ENCODE measurements at regions not wholly inside any gene's neighbourhood (a gene's known extent, or its start where the extent isn't known, plus 50 kb on each side); places are given as distances from the start of the nearest gene placed in this dataset.

DNA sequence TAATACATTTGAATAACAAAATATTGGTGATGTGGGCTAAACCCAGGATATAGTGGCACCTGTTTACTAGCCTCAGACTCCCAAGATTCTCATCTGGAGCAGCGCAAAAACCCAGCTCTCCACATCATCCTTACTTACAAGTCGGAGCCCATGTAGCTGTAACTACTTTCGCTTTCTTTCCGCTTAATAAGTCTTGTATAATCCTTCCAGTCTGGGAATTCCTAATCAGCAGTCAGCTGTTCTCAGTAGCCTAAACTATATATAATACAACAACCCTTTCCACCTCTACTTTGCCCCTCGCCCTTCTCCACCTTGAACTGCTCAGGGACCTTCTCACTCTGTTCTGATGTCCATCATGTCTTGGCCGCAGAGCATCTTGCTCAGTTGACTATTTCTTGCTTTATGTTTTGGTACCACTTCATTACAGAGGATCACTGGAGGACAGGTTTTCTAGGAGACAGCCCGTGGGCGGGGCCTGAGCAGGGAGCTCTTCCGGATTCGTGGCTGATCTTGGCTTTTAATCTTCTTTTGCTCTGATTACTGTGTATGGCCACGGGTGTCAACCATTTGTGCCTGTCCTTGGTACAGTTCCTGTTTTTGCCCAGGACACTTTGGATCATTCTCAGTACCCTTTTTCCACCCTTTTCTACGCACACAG is 119.9 kb upstream of the SERTAD2 start:
- TF ChIP-seq JUN (IDR thresholded peaks at IDR 0.05; ENCODE audit: low read depth, low read length), result no peak
- TF ChIP-seq RNF2 (IDR thresholded peaks at IDR 0.05; ENCODE audit: borderline replicate concordance, low read depth, low read length, missing control alignments, poor library complexity, severe bottlenecking), result no peak
- no peak for TF ChIP-seq HDAC6 (IDR thresholded peaks at IDR 0.05; ENCODE audit: low read depth, low read length)
- TF ChIP-seq CTBP2 (IDR thresholded peaks at IDR 0.05; ENCODE audit: borderline replicate concordance, insufficient read depth, insufficient read length, low read length), result no peak
- TF ChIP-seq, protein P1, sequence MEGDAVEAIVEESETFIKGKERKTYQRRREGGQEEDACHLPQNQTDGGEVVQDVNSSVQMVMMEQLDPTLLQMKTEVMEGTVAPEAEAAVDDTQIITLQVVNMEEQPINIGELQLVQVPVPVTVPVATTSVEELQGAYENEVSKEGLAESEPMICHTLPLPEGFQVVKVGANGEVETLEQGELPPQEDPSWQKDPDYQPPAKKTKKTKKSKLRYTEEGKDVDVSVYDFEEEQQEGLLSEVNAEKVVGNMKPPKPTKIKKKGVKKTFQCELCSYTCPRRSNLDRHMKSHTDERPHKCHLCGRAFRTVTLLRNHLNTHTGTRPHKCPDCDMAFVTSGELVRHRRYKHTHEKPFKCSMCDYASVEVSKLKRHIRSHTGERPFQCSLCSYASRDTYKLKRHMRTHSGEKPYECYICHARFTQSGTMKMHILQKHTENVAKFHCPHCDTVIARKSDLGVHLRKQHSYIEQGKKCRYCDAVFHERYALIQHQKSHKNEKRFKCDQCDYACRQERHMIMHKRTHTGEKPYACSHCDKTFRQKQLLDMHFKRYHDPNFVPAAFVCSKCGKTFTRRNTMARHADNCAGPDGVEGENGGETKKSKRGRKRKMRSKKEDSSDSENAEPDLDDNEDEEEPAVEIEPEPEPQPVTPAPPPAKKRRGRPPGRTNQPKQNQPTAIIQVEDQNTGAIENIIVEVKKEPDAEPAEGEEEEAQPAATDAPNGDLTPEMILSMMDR (IDR thresholded peaks at IDR 0.05; ENCODE audit: control extremely low read depth in 1 of 3, insufficient read depth in 1 of 3, low read depth in 1 of 3, low read length in 3 of 3), result no peak

All from H1 (cell line).